Tibial nerve (tissue), 4 donors: ENCODE measurements at regions not wholly inside any gene's neighbourhood (a gene's known extent, or its start where the extent isn't known, plus 50 kb on each side); places are given as distances from the start of the nearest gene placed in this dataset.

ENCODE experiments used
- DNase-seq, 2 donors: peaks; one replicate each; pipeline ENCODE4 v3.0.0-alpha.2; 2019; ENCODE audit warnings: low spot score in 2 of 2
- H3K27ac ChIP-seq, 4 donors: fragments of 200-600 bp; sonication (generic) in 3 of 4; one replicate each; pipeline ENCODE4 v1.5.1; 2017 to 2019; ENCODE audit warnings: mild to moderate bottlenecking in 1 of 4
- H3K27me3 ChIP-seq, 2 donors: fragments of 200-600 bp; sonication (generic) in 1 of 2; one replicate each; pipeline versions ENCODE4 v1.5.1 to v1.6.0; 2017 to 2019
- H3K36me3 ChIP-seq, 3 donors: fragments of 200-600 bp; sonication (generic); one replicate each; pipeline ENCODE4 v1.5.1; 2018 to 2019
- H3K4me1 ChIP-seq, 4 donors: fragments of 200-600 bp; sonication (generic) in 3 of 4; one replicate each; pipeline ENCODE4 v1.5.1; 2017 to 2019
- H3K4me3 ChIP-seq, 4 donors: fragments of 200-600 bp; sonication (generic) in 3 of 4; one replicate each; pipeline ENCODE4 v1.5.1; 2017 to 2019; ENCODE audit warnings: mild to moderate bottlenecking in 1 of 4, moderate library complexity in 1 of 4
- H3K9me3 ChIP-seq, 4 donors: fragments of 200-600 bp; sonication (generic) in 3 of 4; one replicate each; pipeline ENCODE4 v1.5.1; 2017 to 2019
- EP300 ChIP-seq, 2 donors: sonication (generic); formaldehyde crosslinking; IDR thresholded peaks; one replicate each; pipeline ENCODE4 v1.6.1; 2017; ENCODE audit warnings: antibody characterized with exemption in 2 of 2, mild to moderate bottlenecking in 1 of 2
- POLR2A ChIP-seq, 2 donors: fragments of 450-650 bp; IDR thresholded peaks; one replicate each; pipeline ENCODE4 v1.6.1; 2017; ENCODE audit warnings: antibody characterized with exemption in 2 of 2, mild to moderate bottlenecking in 2 of 2, moderate library complexity in 2 of 2
- WGBS, 2 donors: methylation state at CpG; one replicate each; pipeline ENCODE4 v1.1.5; 2018; 5-methylcytosine and 5-hydroxymethylcytosine counted together
- TF ChIP-seq, protein P1 (sequence below), 5 experiments: fragments of 200-600 bp in 3 of 5; fragments of 450-650 bp in 2 of 5; sonication (generic) in 3 of 5; IDR thresholded peaks; one replicate each; pipeline ENCODE4 v1.5.1; 2016 to 2019; ENCODE audit warnings: antibody characterized with exemption in 5 of 5, mild to moderate bottlenecking in 3 of 5, moderate library complexity in 2 of 5

DNA sequence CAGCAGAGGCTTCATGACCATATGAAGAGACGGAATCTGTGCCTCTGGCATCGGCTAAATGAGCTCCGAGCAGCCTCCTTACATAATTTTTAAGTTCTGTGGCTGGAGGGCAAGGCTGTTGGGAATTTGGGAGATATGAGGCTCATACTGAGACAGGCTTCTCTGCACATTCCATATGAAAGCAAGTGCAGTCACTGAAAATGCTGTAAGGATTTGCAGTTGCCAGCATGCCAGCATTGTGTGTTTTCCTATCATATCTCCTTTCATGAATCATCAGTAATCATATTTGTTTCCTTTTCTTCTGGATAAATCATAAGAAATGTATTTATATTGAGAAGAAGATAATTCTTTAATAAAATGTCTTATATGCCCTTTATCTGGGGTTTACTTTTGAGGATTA lies 775.4 kb downstream of the SEMA5A start:
- H3K36me3 ChIP-seq = no peaks in the 10 kb centered on the region
- TF ChIP-seq EP300 (IDR thresholded peaks at IDR 0.05) (no peak), POLR2A (IDR thresholded peaks at IDR 0.05) (no peak)
- TF ChIP-seq, protein P1, sequence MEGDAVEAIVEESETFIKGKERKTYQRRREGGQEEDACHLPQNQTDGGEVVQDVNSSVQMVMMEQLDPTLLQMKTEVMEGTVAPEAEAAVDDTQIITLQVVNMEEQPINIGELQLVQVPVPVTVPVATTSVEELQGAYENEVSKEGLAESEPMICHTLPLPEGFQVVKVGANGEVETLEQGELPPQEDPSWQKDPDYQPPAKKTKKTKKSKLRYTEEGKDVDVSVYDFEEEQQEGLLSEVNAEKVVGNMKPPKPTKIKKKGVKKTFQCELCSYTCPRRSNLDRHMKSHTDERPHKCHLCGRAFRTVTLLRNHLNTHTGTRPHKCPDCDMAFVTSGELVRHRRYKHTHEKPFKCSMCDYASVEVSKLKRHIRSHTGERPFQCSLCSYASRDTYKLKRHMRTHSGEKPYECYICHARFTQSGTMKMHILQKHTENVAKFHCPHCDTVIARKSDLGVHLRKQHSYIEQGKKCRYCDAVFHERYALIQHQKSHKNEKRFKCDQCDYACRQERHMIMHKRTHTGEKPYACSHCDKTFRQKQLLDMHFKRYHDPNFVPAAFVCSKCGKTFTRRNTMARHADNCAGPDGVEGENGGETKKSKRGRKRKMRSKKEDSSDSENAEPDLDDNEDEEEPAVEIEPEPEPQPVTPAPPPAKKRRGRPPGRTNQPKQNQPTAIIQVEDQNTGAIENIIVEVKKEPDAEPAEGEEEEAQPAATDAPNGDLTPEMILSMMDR (IDR thresholded peaks at IDR 0.05) = no peak
- no peaks in the 10 kb centered on the region for H3K27me3 ChIP-seq
- DNase-seq = no peak
- H3K4me3 ChIP-seq = no peak overlapping the region
- H3K4me1 ChIP-seq = no peaks in the 10 kb centered on the region
- H3K27ac ChIP-seq = no peak overlapping the region
- H3K9me3 ChIP-seq = no peaks in the 10 kb centered on the region
- 81 to 85% methylated on average over 3 of the region's 3 CpGs for WGBS, 2 donors

DNA sequence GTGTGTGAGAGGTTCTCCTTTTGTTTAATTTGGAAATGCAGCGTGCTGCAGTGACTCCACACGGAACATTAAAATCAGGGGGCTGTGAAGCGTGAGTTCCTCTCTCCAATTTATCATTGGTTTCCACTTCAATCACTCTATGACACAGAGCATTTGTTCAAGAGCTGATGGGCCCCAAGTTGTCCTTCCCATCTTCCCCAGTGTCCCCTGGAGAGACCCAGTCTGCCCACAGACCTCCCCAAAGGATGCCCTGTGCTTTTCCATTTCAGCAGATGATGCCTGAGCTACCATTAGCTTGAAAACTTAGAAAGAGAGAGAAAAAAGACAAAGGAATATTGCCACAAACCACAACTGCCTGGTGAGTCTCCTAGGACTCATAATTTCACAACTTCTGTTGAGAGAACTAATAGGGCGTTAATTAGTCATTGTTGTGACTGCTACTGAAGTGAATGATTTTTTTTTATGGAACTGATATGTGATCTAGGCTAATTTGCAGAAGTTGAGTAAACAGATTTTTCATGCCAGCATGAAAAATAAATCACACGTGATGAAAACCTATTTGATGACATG lies 772.7 kb downstream of the SEMA5A start:
- no peak for DNase-seq
- Histone ChIP-seq H3K9me3 (no peaks in the 10 kb centered on the region), H3K4me3 (no peak overlapping the region), H3K4me1 (no peaks in the 10 kb centered on the region), H3K36me3 (no peaks in the 10 kb centered on the region), H3K27me3 (no peaks in the 10 kb centered on the region), H3K27ac (no peak overlapping the region)
- TF ChIP-seq, protein P1 (IDR thresholded peaks at IDR 0.05) = no peak
- TF ChIP-seq POLR2A (IDR thresholded peaks at IDR 0.05) (no peak), EP300 (IDR thresholded peaks at IDR 0.05) (no peak)
- WGBS, 2 donors = 86% methylated on average over 5 of the region's 5 CpGs

DNA sequence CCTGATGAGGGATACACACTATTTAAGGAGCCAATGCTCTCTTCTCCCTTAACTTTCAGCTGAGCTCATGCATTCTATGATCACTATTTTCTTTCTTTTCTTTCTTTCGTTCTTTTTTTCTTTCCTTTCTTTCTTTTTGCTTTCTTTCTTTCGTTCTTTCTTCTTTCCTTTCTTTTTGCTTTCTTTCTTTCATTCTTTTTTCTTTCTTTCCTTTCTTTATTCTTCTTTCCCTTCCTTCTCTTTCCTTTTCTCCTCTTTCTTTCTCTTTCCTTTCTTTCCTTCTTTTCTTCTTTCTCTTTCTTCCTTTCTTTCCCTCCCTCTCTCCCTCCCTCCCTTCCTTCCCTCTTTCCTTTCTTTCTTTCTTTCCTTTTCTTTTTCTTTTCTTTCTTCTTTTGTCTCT lies 761.2 kb downstream of the SEMA5A start:
- no peak for DNase-seq
- Histone ChIP-seq H3K4me1 (no peaks in the 10 kb centered on the region), H3K27me3 (no peaks in the 10 kb centered on the region), H3K27ac (no peak overlapping the region), H3K36me3 (no peaks in the 10 kb centered on the region), H3K9me3 (peaks cover 0 to 4% (median 0%) of the 10 kb centered on the region in 4 donors), H3K4me3 (no peak overlapping the region)
- WGBS, 2 donors = 96% methylated on average over 2 of the region's 2 CpGs
- TF ChIP-seq POLR2A (IDR thresholded peaks at IDR 0.05) = no peak
- no peak for TF ChIP-seq EP300 (IDR thresholded peaks at IDR 0.05)
- TF ChIP-seq, protein P1 (IDR thresholded peaks at IDR 0.05) = no peak

DNA sequence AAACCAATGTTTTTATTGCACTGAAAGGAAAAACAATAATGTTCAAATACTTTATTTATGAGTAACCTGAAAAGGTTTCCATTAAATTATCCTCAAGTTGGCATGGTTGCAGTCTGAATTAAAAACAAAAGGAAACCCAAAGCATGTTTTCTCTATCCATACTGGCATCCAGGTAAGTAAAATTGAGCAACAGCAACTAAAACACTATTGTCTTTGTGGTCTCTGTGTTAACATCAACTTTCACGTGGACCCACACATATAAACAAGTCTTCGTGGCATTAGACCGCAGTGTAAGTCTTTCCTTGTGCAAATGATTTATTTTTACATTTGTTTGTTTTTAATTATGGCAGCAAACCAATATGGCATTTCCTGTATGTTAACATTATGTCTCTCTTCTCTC lies 757.6 kb downstream of the SEMA5A start:
- Histone ChIP-seq H3K9me3 (peaks cover 0 to 4% (median 0%) of the 10 kb centered on the region in 4 donors), H3K36me3 (no peaks in the 10 kb centered on the region), H3K4me3 (no peak overlapping the region), H3K27ac (no peak overlapping the region), H3K27me3 (no peaks in the 10 kb centered on the region), H3K4me1 (no peaks in the 10 kb centered on the region)
- no peak for DNase-seq
- 68 to 82% methylated on average over 3 of the region's 3 CpGs for WGBS, 2 donors
- TF ChIP-seq, protein P1 (IDR thresholded peaks at IDR 0.05) = no peak
- TF ChIP-seq EP300 (IDR thresholded peaks at IDR 0.05) (no peak), POLR2A (IDR thresholded peaks at IDR 0.05) (no peak)

DNA sequence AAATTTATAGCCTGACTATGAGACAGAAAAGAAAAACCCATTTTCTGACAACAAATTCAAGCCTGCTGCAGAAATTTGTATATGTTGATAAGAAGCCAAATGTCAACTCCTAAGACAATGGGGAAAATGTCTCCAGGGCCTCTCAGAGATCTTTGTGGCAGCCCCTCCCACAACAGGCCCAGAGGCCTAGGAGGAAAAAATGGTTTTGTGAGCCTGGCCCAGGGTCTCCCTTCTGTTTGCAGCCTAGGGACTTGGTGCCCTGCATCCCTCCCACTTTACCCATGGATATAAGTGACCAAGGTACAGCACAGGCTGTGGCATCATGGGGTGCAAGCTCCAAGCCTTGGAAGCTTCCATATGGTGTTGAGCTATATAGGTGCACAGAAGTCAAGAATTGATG lies 740.2 kb downstream of the SEMA5A start:
- no peak overlapping the region for H3K4me3 ChIP-seq
- no peak for TF ChIP-seq POLR2A (IDR thresholded peaks at IDR 0.05)
- no peak for TF ChIP-seq EP300 (IDR thresholded peaks at IDR 0.05)
- TF ChIP-seq, protein P1 (IDR thresholded peaks at IDR 0.05) = no peak
- H3K9me3 ChIP-seq = peaks cover 0 to 49% (median 4%) of the 10 kb centered on the region in 4 donors
- DNase-seq = no peak
- no peaks in the 10 kb centered on the region for H3K27me3 ChIP-seq
- H3K27ac ChIP-seq = no peak overlapping the region
- no peaks in the 10 kb centered on the region for H3K4me1 ChIP-seq
- H3K36me3 ChIP-seq = no peaks in the 10 kb centered on the region
